Activated naive CD4-positive, alpha-beta T cell treated with anti-CD3 and anti-CD28 coated beads for 36 hours (primary cell): ENCODE measurements at regions not wholly inside any gene's neighbourhood (a gene's known extent, or its start where the extent isn't known, plus 50 kb on each side); places are given as distances from the start of the nearest gene placed in this dataset.

Experiments
- CTCF ChIA-PET: fragments of 350-600 bp; sonication (Branson Sonifier 250); formaldehyde crosslinking; loops from one replicate; lab custom pipeline; 2021; ENCODE audit warnings: antibody characterized with exemption; lab: Charles Lee
- DNase-seq: peaks from one replicate; pipeline ENCODE4 v3.0.0-alpha.2; 2020
- H3K27ac Mint-ChIP-seq: one replicate; pipeline ENCODE4 v1.8.0; 2021; ENCODE audit warnings: mild to moderate bottlenecking, mixed read lengths
- H3K27me3 Mint-ChIP-seq: one replicate; pipeline ENCODE4 v1.8.0; 2021; ENCODE audit warnings: low read depth, mixed read lengths
- H3K36me3 Mint-ChIP-seq: one replicate; pipeline ENCODE4 v1.8.0; 2021; ENCODE audit warnings: low read depth, mixed read lengths
- H3K4me1 Mint-ChIP-seq: one replicate; pipeline ENCODE4 v1.8.0; 2021; ENCODE audit warnings: low read depth, mixed read lengths
- H3K4me3 Mint-ChIP-seq: one replicate; pipeline ENCODE4 v1.8.0; 2021; ENCODE audit warnings: mild to moderate bottlenecking, moderate library complexity, mixed read lengths
- H3K9me3 Mint-ChIP-seq: one replicate; pipeline ENCODE4 v1.8.0; 2021; ENCODE audit warnings: mixed read lengths
- intact Hi-C: fragments of 100-400 bp; cut with micrococcal nuclease; formaldehyde crosslinking; loops from one replicate; pipeline ENCODE4 v1.15.1; 2023

GRCh38 chr7:84461093-84461492 is 266.5 kb upstream of the SEMA3A start:
- Mint-ChIP-seq H3K4me1 (no peaks in the 10 kb centered on the region), H3K27me3 (no peaks in the 10 kb centered on the region), H3K27ac (no peak overlapping the region), H3K9me3 (no peaks in the 10 kb centered on the region), H3K36me3 (no peaks in the 10 kb centered on the region), H3K4me3 (no peak overlapping the region)
- no peak for DNase-seq
- intact Hi-C loops: loop anchor here (10.0 kb wide), 1 partner anchor 564 kb away; no protein-coding TSS in a partner anchor
- CTCF ChIA-PET: no interaction called here

DNA sequence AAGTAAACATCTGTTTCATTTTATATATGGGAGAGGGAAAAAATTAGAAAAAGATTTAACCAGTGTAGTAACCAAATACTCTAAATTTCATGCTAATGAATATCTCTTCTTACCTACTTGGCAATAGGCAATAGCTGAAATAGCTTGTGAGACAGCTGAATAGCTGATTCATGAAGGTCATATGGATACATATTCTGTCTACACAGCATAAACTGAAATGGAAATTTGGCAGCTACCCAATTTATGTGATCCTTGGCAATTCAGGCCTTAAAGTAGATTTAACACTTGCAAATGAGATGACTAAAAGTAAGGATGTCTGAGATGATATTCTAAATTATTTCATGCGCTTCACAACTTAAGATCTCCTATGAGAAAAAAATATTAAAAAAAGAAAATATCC is 261.2 kb upstream of the SEMA3A start:
- no peak for DNase-seq
- intact Hi-C loops: no loop called here
- Mint-ChIP-seq H3K9me3 (no peaks in the 10 kb centered on the region), H3K4me1 (no peaks in the 10 kb centered on the region), H3K27me3 (no peaks in the 10 kb centered on the region), H3K4me3 (no peak overlapping the region), H3K36me3 (no peaks in the 10 kb centered on the region), H3K27ac (no peak overlapping the region)
- CTCF ChIA-PET: no interaction called here

GRCh38 chr7:84454174-84454959 is 259.8 kb upstream of the SEMA3A start:
- H3K27me3 Mint-ChIP-seq: peaks cover 3% of the 10 kb centered on the region
- no peak overlapping the region for H3K4me3 Mint-ChIP-seq
- CTCF ChIA-PET: interaction anchor here (0.6 kb wide), 1 partner anchor 339 kb away, joined by 3 read pairs; no protein-coding TSS in a partner anchor
- no peaks in the 10 kb centered on the region for H3K36me3 Mint-ChIP-seq
- H3K4me1 Mint-ChIP-seq: no peaks in the 10 kb centered on the region
- no peaks in the 10 kb centered on the region for H3K9me3 Mint-ChIP-seq
- H3K27ac Mint-ChIP-seq: no peak overlapping the region
- DNase-seq: no peak
- intact Hi-C loops: loop anchor here (1.0 kb wide), 1 partner anchor 478 kb away; no protein-coding TSS in a partner anchor

- no peaks in the 10 kb centered on the region for H3K36me3 Mint-ChIP-seq
- CTCF ChIA-PET: interaction anchor here (0.6 kb wide), 1 partner anchor 206 kb away, joined by 4 read pairs; no protein-coding TSS in a partner anchor
- H3K27me3 Mint-ChIP-seq: peaks cover 3% of the 10 kb centered on the region
- intact Hi-C loops: no loop called here
- no peaks in the 10 kb centered on the region for H3K4me1 Mint-ChIP-seq
- no peak for DNase-seq
- H3K9me3 Mint-ChIP-seq: no peaks in the 10 kb centered on the region
- no peak overlapping the region for H3K27ac Mint-ChIP-seq
- H3K4me3 Mint-ChIP-seq: no peak overlapping the region
These were observed 258.0 kb upstream of the SEMA3A start for GRCh38 chr7:84452618-84453017.

DNA sequence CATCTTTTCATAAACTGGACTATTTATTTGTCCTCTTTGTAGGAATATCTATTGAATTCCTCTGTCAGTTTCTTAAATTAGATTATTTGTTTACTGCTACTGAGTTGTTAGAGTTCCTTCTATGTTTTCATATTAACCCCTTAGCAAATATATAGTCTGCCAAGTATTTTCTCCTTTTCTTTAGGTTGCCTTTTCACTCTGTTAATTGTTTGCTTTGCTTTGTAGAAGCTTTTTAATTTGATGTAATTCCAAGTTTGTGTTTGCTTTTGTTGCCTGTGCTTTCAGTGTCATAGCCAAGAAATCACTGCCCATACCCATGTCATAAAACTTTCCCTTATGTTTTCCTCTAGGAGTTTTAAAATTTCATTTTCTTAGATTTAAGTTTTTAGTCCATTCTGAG is 256.2 kb upstream of the SEMA3A start:
- DNase-seq: no peak
- intact Hi-C loops: loop anchor here (2.0 kb wide), 1 partner anchor 514 kb away; no protein-coding TSS in a partner anchor
- H3K27me3 Mint-ChIP-seq: peaks cover 3% of the 10 kb centered on the region
- no peaks in the 10 kb centered on the region for H3K36me3 Mint-ChIP-seq
- H3K4me3 Mint-ChIP-seq: no peak overlapping the region
- H3K4me1 Mint-ChIP-seq: no peaks in the 10 kb centered on the region
- H3K9me3 Mint-ChIP-seq: no peaks in the 10 kb centered on the region
- no peak overlapping the region for H3K27ac Mint-ChIP-seq
- CTCF ChIA-PET: no interaction called here

DNA sequence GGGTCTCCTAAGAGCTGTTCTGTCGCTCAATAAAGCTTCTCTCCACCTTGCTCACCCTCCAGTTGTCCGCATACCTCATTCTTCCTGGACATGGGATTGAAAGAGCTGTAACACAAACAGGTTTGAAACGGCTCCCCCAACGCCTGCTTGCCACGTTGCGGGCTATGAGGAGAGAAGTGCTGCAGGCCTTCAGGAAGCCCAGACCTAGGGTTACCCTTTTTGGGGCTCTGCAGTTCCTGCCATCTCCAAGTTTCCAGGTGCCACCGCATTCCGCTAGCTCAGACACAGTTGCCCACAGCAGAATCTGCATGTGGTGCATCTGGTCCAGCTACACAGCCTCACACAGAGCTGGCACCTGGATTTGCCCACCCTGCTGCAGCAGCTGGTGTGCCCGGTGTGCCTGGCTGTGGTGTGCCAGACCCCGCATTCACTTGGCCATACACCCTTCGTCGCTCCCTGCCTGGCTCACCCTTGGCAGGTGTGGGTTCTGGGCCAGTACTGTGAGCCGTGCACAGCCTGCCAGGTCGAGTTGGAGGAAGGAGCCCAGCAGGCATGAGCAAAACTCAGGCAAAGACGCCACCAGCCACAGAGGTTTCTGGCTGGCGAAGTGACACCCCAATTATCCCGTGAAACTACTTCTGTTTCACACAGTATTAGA is 253.2 kb upstream of the SEMA3A start:
- no peaks in the 10 kb centered on the region for H3K36me3 Mint-ChIP-seq
- intact Hi-C loops: no loop called here
- peaks cover 6% of the 10 kb centered on the region for H3K4me1 Mint-ChIP-seq
- no peak overlapping the region for H3K27ac Mint-ChIP-seq
- DNase-seq: no peak
- H3K4me3 Mint-ChIP-seq: no peak overlapping the region
- H3K27me3 Mint-ChIP-seq: peaks cover 3% of the 10 kb centered on the region
- H3K9me3 Mint-ChIP-seq: no peaks in the 10 kb centered on the region
- CTCF ChIA-PET: no interaction called here

DNA sequence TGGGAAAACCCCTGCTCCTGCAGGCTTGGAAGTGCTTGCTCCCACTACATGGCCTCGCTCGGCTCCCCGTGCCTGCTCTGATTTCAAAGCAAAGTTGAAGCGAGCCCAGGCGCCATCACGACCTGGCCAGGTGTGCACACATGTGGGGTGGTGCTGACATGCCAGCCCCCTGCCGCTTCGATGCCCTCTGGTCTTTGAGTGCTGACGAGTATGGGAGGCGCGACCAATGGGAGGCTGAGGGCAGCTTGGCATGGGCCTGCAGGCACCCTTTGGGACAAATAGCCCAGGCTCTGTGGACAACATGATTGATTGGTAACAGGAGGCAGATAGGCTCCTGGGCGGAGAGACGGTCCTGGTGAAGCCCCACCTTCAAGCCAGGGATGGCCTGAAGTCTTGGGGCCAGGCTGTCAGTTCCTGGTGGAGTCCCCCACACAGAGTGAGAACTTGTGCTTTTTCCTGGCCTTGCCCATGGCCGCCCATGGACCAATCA is 252.4 kb upstream of the SEMA3A start:
- Mint-ChIP-seq H3K9me3 (no peaks in the 10 kb centered on the region), H3K4me3 (no peak overlapping the region)
- CTCF ChIA-PET: no interaction called here

GRCh38 chr7:84425702-84426259 is 231.2 kb upstream of the SEMA3A start:
- H3K4me1 Mint-ChIP-seq: no peaks in the 10 kb centered on the region
- H3K36me3 Mint-ChIP-seq: no peaks in the 10 kb centered on the region
- peaks cover 13% of the 10 kb centered on the region for H3K9me3 Mint-ChIP-seq
- H3K4me3 Mint-ChIP-seq: no peak overlapping the region
- no peak for DNase-seq
- no peak overlapping the region for H3K27ac Mint-ChIP-seq
- intact Hi-C loops: no loop called here
- CTCF ChIA-PET: no interaction called here
- no peaks in the 10 kb centered on the region for H3K27me3 Mint-ChIP-seq

More for the DNA sequence above, 252.4 kb upstream of the SEMA3A start:
- intact Hi-C loops: no loop called here
- H3K27ac Mint-ChIP-seq: no peak overlapping the region
- peaks cover 3% of the 10 kb centered on the region for H3K27me3 Mint-ChIP-seq
- DNase-seq: no peak
- no peaks in the 10 kb centered on the region for H3K36me3 Mint-ChIP-seq
- peaks cover 6% of the 10 kb centered on the region for H3K4me1 Mint-ChIP-seq

- peaks cover 22% of the 10 kb centered on the region for H3K9me3 Mint-ChIP-seq
- CTCF ChIA-PET: no interaction called here
- no peaks in the 10 kb centered on the region for H3K4me1 Mint-ChIP-seq
- H3K36me3 Mint-ChIP-seq: no peaks in the 10 kb centered on the region
- no peaks in the 10 kb centered on the region for H3K27me3 Mint-ChIP-seq
- no peak overlapping the region for H3K27ac Mint-ChIP-seq
- intact Hi-C loops: no loop called here
- no peak overlapping the region for H3K4me3 Mint-ChIP-seq
- DNase-seq: no peak
These were observed 228.2 kb upstream of the SEMA3A start for GRCh38 chr7:84422790-84423189.

DNA sequence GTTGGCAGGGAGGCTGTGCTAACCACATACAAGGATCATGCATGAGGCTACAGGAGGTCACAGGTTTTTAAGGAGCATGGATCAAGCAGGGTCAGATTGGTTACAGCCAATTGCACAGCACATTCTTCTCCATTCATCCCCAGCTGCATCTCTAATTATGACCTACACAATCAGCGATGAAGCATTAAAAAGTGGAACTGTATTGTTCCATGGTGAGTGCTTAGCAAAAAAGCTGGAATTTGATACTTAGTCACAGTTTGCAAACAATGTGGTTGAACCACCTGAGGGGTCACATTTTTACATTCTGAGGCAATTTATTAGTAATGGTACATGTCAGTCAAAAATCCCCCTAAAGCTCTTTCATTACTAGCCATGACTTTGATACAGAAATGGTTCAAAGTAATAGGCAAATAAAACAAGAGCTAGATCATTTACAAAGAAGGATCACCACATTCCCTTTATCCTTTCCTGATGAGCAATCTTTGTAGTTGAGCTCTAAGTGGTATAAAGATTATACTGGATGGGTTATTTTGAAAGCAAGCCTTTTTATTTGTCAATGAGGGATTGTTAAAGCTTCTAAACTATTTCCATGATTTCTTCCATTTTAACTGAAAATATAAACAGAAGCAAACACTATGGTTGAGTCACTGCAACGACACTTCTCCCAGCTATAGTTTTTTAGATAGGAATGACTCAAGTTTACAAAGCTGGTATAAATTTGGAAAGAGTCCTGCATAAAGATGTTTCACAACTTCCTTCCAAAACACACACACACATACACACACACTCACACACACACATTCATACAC is 217.8 kb upstream of the SEMA3A start:
- no peak overlapping the region for H3K27ac Mint-ChIP-seq
- no peak overlapping the region for H3K4me3 Mint-ChIP-seq
- intact Hi-C loops: no loop called here
- H3K4me1 Mint-ChIP-seq: no peaks in the 10 kb centered on the region
- no peak for DNase-seq
- no peaks in the 10 kb centered on the region for H3K36me3 Mint-ChIP-seq
- CTCF ChIA-PET: no interaction called here
- H3K9me3 Mint-ChIP-seq: no peaks in the 10 kb centered on the region
- no peaks in the 10 kb centered on the region for H3K27me3 Mint-ChIP-seq

GRCh38 chr7:84399661-84400060 is 205.1 kb upstream of the SEMA3A start:
- no peak overlapping the region for H3K4me3 Mint-ChIP-seq
- no peak for DNase-seq
- intact Hi-C loops: no loop called here
- peaks cover 7% of the 10 kb centered on the region for H3K27me3 Mint-ChIP-seq
- no peak overlapping the region for H3K27ac Mint-ChIP-seq
- H3K4me1 Mint-ChIP-seq: no peaks in the 10 kb centered on the region
- H3K36me3 Mint-ChIP-seq: no peaks in the 10 kb centered on the region
- H3K9me3 Mint-ChIP-seq: peaks cover 12% of the 10 kb centered on the region
- CTCF ChIA-PET: interaction anchor here (0.7 kb wide), 1 partner anchor 177 kb away, joined by 3 read pairs; no protein-coding TSS in a partner anchor

GRCh38 chr7:84394219-84394618 is 199.6 kb upstream of the SEMA3A start:
- CTCF ChIA-PET: no interaction called here
- H3K27me3 Mint-ChIP-seq: peaks cover 7% of the 10 kb centered on the region
- H3K27ac Mint-ChIP-seq: no peak overlapping the region
- no peaks in the 10 kb centered on the region for H3K36me3 Mint-ChIP-seq
- intact Hi-C loops: no loop called here
- no peaks in the 10 kb centered on the region for H3K4me1 Mint-ChIP-seq
- no peaks in the 10 kb centered on the region for H3K9me3 Mint-ChIP-seq
- H3K4me3 Mint-ChIP-seq: no peak overlapping the region
- no peak for DNase-seq
